Bronchial epithelial cell (primary cell): ENCODE measurements at regions not wholly inside any gene's neighbourhood (a gene's known extent, or its start where the extent isn't known, plus 50 kb on each side); places are given as distances from the start of the nearest gene placed in this dataset.

ENCODE experiments used
- DNase-seq: peaks from one replicate; pipeline ENCODE4 v3.0.0-alpha.2; 2010; ENCODE audit warnings: low read depth
- FAIRE-seq: peaks from 2 replicates; lab custom pipeline; 2011; peaks lifted over from hg19 to GRCh38; lab: Jason Lieb, UNC
- H3K27me3 ChIP-seq: 2 replicates; pipeline ENCODE4 v1.5.1; 2011; ENCODE audit warnings: low read length; ENCODE audit not compliant: control insufficient read depth, insufficient read depth
- H3K36me3 ChIP-seq: 2 replicates; pipeline ENCODE4 v1.5.1; 2011; ENCODE audit warnings: low read length; ENCODE audit not compliant: control insufficient read depth, insufficient read depth
- H3K4me3 ChIP-seq: 2 replicates; pipeline ENCODE4 v1.5.1; 2011; ENCODE audit warnings: mild to moderate bottlenecking, low read depth, low read length, control low read depth
- TF ChIP-seq, protein P1 (sequence below): IDR thresholded peaks from 2 replicates; pipeline ENCODE4 v1.5.1; 2011; ENCODE audit warnings: mild to moderate bottlenecking, moderate library complexity, low read length, control low read depth, inconsistent platforms; ENCODE audit not compliant: insufficient read depth, severe bottlenecking

DNA sequence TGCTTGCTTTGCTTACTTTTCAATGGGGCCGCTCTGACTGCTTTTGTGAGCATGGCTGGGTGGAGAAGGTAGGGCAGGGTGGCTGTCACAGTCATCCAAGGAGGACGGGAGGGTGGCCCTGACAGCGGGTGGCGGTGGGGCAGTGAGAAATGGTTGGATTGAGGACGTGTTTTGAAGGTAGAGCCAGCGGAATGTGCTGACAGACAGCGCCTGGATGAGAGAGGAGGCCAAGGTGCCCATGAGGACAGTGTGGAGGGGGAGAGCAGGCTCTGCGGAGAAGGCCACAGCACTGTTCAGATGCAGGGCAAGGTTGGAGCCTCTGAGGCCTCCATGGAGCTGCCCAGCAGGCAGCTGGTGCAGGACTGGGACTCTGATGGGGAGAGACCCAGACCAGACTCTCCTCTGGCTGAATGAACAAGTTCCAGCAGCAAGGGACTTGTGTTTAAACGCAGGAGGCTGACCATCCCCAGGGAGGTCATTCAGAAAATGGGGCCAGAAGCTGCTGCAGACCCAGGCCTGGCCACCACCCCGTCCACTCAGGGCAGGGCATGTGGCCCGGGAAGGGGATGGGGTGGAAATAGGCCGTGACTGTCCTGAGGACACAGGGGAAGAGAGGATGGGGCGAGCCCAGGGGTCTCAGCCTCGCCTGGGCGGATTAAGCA, 120.3 kb upstream of the PRR20G start:
- H3K27me3 ChIP-seq = peaks cover 5% of the 10 kb centered on the region
- no peaks in the 10 kb centered on the region for H3K36me3 ChIP-seq
- TF ChIP-seq, protein P1, sequence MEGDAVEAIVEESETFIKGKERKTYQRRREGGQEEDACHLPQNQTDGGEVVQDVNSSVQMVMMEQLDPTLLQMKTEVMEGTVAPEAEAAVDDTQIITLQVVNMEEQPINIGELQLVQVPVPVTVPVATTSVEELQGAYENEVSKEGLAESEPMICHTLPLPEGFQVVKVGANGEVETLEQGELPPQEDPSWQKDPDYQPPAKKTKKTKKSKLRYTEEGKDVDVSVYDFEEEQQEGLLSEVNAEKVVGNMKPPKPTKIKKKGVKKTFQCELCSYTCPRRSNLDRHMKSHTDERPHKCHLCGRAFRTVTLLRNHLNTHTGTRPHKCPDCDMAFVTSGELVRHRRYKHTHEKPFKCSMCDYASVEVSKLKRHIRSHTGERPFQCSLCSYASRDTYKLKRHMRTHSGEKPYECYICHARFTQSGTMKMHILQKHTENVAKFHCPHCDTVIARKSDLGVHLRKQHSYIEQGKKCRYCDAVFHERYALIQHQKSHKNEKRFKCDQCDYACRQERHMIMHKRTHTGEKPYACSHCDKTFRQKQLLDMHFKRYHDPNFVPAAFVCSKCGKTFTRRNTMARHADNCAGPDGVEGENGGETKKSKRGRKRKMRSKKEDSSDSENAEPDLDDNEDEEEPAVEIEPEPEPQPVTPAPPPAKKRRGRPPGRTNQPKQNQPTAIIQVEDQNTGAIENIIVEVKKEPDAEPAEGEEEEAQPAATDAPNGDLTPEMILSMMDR = no peak
- H3K4me3 ChIP-seq = no peak overlapping the region
- FAIRE-seq = no peak
- DNase-seq = no peak

DNA sequence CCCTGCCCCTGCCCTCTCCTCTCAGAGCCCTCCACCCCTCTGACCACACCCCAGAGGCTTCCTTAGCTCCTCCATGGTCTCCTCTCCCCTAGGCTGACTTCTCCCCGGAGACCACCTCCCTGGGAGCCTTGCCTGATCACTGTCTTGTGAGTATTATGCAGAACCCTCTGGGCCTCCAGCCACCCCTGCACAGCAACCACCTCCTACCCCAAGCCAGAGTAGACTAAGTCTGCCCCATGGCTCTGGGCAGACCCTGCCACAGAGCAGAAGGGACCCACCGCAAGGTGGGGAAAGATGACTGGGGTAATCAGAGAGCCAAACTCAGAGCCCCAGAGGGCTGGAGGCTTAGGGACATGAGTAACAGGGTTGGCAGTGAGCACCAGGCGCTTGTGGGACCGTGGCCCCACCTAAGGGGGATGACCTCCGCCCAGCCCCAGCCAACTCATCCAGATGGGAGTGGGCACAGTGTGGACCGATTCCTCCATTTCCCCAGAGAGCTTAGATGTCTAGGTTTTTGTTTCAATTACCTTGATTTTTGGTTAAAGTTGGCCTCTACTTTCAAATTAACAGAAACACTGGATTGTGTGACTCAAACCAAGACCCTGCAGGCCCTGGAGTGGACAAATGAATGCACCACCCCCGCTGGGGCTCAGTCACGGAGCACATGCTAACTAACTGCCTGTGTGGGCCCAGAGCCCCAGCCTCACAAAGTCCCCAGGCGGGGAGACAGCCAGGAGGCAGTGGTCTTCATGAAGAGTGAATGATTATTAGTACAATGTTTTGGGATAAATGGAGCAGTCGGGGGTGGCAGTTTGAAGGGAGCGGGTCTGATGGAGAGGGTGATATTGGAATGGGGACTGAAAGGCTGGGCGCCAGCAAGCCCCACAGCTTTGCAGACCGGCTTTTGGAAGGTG, 119.4 kb upstream of the PRR20G start:
- Histone ChIP-seq H3K36me3 (no peaks in the 10 kb centered on the region), H3K27me3 (peaks cover 1% of the 10 kb centered on the region), H3K4me3 (no peak overlapping the region)
- DNase-seq = no peak
- TF ChIP-seq, protein P1 = no peak
- FAIRE-seq = no peak

DNA sequence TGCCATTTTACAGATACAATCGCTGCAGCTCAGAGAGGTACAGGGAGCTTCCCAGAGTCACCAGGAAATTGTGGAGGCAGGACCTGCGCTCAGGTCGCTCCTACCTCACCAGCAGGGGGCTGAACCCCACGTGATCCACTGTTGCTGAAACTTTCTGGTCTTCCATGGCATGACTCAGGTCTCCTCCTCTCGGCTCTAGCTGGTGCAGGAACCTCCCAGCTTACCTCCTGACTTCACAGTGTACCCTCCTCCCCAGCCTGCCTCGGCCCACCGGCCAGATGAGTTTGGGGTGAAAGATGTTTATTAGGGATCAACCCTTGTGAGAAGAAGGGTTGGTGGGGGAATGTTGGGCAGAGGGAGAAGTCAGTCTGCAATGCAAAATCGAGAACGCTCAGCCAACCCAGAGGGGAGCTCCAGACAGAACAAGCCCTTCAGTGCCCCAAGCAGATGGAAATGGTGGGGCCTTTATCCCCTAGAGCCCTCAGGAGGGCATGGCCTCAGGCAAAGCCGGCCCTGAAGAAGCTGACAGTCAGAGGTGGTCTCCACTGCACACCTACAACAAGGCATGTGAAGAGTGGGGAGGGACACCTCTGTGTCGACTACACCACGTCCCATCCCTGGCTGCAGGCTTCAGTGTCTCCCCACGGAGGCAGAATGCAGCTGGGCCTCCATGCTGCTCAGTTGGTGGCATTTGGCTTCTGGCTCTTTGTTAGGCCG, 118.6 kb upstream of the PRR20G start:
- DNase-seq (peak; percentile 52), FAIRE-seq (no peak)
- TF ChIP-seq, protein P1 = peak; percentile 52
- no peak overlapping the region for H3K4me3 ChIP-seq
- H3K36me3 ChIP-seq = no peaks in the 10 kb centered on the region
- H3K27me3 ChIP-seq = peaks cover 1% of the 10 kb centered on the region

DNA sequence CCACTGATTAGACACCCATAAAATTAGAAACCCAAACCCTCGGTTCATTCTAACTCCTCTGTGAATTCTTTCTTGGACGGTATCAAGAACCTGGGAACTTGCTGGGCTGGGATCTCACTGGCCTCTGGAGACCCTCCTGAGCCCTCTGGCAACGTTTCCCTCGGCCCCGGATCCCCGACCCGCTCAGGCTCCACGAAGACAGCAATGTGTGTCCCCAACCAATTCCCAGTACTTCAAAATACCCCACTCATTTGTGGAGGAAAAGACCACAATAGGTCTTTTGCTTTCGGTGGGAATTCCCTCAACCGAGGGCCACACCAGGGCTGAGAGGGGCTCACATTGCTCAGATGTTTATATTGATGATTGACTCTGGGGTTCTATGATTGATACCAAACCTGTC, 117.9 kb upstream of the PRR20G start:
- TF ChIP-seq, protein P1 = no peak
- DNase-seq (no peak), FAIRE-seq (no peak)
- Histone ChIP-seq H3K36me3 (no peaks in the 10 kb centered on the region), H3K4me3 (no peak overlapping the region), H3K27me3 (peaks cover 1% of the 10 kb centered on the region)

DNA sequence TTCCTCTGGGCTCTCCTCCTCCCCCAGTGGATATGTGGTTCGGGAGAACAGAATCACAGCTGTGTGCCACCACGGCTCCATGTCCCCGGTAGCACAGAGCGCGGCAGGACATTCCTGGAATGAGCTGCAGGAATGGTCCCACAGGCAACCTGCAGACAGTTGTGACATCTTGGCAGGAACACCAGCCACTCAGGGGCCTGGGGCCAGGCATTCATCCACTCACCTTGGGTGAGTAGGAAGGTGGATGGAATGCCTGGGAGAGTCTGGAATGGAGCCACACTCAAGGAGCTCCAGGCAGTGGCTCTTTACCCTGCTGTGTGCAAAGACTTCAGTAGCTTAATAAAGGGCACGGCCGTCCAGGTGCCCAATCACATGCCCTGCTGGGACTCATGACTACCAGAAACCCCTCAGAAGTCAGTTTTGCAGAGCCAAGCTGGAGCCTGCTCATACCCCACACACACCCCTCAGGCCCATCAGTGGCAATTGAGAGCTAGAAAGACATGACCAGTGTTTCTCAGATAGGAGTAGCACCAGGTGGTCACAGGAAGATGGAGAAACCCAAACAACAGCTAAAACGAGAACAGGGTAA, 117.3 kb upstream of the PRR20G start:
- Histone ChIP-seq H3K36me3 (no peaks in the 10 kb centered on the region), H3K4me3 (no peak overlapping the region), H3K27me3 (peaks cover 1% of the 10 kb centered on the region)
- no peak for FAIRE-seq
- no peak for DNase-seq
- TF ChIP-seq, protein P1 = no peak
